ENCODE measurements at regions not wholly inside any gene's neighbourhood (a gene's known extent, or its start where the extent isn't known, plus 50 kb on each side); places are given as distances from the start of the nearest gene placed in this dataset.
A peak's percentile ranks its signal among the peaks of the same experiment; 100 is the strongest.
"Not testable (repeated sequence)": the region's sequence is repeated elsewhere in the genome, so short reads cannot be mapped to it uniquely, and the experiment has no call there.

DNA sequence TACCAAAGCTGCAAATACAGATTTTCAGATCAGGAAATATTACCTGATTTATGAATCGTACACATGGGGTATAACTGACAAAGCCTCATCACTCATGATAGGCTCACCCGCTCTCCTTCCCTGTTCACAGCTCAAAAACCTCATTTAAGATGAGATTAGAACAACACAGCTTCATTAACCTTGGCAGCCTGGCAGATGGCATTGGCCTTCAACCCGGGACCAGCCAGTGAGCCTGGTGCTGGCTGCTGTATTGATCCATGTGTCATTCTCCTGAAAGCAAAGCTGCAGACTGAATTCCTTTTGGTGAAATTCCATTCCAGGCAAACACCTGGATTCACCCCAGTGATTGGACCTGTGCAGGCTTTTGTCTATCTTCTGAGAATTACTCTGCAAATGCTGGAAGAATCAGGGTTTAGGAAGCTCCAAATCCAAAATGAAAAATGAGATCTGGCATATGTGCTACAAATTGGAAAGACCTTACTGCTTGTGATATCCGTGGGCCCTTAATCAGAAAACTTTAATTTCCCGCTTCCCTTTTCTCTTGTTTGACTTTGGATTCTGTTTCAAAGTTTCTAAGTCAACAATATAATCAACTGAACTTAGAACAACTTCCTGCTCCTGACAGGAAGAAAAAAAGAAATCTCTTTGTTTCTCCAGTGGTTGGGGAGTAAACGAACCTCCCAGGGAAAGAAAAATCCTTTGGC lies 189.1 kb upstream of the KBTBD8 start:
- DNase-seq (ENCODE audit: low read depth): no peak

DNA sequence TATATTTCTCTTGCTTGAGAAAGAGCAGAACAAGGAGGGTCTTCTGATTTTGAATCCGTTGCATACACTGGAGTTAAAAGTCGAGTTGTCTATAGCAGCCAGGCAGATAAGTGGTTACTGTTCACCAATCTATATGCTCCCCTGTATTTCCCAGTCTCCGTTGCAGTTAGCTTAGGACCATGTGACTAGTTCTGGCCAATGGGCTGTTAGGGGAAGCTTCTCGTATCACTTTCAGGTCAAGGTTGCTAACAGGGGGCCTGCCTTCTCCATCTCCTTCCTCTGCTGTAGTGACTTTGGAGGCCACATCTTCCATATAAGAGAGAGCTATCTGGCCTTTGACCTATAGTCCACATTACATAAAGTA lies 188.5 kb upstream of the KBTBD8 start:
- DNase-seq (ENCODE audit: low read depth): no peak

DNA sequence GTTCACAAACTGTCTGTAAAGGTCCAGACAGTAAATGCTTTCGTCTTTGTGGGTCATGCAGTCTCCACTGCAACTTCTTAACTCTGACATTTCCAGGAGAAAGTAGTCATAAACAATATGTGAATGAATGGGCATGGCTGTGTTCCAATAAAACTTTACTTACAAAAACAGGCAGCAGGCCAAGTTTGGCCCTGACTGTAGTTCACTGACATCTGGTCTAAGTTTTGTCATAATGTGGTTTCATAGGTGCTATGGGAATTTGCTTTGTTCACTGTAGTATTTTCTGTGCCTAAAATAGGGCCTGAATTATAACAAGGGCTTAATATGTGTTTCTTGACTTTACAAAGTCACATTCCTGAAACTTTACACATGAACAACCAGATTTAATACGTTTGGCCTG lies 186.0 kb upstream of the KBTBD8 start:
- DNase-seq (ENCODE audit: low read depth): no peak

DNA sequence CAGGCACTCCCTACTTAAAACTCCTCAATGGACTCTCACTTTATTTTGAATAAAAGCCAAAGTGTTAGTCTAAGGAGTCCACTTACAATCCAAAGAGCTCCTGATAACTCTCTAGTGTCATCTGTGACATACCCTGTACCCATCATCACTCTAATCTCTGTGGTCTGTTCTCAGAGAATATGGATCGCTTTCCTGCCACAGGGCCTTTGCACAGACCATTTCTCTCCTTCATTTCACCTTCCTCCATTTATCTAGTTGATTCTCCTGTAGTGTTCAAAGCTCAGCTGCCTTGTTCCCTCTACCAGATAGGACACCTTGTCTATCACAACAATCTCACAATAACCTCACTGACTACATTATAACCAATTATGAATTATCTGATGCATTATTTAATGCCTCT lies 185.4 kb upstream of the KBTBD8 start:
- no peak for DNase-seq (ENCODE audit: low read depth)

DNA sequence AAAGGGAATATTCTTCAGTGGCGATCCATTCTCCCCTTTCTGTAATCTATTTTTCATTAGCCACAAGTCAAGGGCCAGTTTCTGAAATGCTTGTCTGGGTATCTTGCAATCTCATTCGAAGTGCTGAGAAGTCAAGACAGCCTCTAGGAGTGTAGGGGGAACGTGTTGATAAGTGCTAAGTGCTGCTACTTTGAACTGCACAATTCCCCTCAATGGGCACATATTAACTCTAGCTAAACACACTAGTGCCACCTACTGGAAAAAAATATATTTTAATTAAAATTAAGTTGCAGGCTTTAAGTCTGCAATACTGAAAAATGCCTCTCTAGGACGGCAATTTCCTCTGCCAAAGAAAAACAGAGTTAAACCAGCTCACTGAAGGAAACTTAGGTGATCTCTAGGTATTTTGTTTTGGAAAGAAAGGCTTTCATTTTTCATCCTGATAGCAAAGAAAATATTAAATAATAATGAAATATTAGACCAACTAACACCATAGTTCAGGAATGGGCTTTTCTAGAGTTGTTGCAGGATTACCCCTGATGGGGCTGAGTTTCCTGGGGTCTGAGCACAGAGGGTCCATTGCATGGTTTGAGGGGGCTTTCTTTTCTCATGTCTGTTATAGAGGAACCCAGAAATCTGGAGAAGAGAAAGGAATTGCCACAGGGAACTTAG lies 181.9 kb upstream of the KBTBD8 start:
- no peak for DNase-seq (ENCODE audit: low read depth)

DNA sequence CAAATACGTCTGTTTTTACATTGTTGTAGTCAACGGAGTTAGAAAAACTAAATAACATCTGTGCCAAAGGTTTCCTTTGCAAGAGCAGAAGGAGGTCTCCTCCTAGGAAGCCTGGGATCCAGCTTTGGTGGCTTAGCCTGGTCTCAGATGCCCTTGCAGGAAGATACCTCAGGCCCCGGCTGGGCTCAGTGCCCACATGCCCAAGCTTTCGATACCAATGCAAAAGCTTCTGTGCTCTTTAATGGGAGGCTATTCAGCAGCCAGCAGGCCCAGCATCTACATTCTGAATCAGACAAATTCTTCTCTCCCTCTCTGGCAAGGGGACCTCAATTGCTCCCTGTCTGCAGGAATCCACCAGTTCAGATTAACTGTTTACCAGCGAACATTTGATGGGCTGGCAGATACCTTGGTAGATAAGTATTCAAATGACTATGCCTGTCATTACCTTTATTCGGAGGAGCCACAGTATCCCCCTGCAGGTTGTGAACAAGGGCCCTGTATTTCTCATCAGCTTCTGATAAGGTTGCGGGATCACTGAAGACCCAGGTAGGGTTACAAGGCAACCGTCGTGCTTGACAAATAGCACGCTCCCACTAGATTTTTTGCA lies 180.1 kb upstream of the KBTBD8 start:
- no peak for DNase-seq (ENCODE audit: low read depth)

DNA sequence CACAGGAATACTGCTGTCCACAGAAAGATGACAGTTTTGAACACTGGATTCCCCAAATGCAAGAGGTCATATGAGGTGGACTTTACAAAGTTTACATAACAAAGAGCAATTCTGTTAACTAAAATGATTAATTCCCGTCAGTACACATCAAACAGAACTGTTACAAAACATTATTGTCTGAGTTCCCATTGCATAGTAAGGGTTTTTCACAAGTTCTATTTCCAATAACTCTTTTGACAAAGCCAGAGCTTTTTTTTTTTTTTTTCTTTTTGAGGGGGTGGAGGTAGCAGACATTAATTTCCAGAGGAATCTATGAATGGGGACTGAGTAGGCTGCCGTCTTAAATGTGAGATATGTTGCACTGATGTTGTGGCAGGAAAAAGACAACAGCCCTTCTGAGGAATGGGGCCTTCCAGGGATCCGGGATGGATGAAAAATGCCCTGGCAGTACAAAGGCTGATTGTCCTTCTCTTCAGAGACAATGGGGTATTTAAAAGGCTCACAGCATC lies 178.1 kb upstream of the KBTBD8 start:
- DNase-seq (ENCODE audit: low read depth): no peak

DNA sequence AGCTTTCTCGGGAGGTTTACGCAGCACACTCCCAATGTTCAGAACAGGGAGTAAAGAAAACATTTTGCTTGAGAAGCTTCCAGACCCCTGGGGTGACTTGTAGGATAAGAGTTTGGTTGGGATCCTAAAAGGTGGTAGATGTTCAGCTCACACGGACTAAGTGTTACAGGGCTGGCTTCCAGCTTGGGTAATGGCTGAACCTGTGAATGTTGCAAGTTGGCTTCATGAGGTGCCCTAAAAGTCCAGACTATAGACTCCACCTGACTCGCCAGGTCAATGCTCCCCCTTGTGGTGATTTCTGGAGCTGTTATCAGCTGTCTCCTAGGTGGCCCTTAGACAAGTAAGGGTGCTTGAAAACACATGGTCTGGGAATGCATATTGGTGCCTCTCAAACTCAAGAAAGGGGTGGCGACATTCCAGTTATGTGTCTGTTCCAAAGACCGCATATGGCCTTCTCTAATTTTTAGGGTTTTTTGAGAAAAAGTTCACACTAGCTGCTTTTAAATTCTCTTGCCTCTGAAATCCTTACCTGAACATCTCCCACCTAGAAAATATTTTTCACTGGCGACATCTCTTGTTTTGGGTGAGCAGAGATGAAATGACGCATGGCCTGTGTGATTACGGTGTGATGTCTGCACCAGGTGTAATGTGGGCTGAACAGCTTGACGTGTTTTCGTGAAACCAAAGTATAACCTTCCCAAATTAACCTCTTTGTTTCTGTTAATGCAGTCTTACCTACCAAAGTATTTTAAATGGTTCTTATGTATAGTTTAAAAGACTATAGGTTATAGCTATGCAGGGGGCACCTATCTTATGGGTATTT lies 175.7 kb upstream of the KBTBD8 start:
- DNase-seq (ENCODE audit: low read depth): peak; percentile 37

DNA sequence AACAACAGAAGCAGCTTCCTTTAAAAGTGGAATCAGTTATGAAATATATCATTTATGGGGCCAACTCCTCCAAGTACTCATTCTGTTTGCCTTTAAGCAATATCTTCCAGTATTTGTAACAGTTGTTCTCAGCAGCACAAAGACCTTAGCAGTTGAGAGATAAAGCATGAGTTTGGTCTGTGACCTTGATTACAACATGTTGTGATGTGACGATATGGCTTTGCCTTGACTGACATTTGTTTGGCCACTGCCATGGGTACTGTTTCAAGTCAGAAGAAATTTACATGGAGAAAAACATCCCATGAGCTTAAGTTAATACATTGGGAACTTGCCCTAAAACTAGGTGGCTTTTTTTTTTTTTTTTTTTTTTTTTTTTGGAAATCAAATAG lies 175.1 kb upstream of the KBTBD8 start:
- DNase-seq (ENCODE audit: low read depth): no peak

DNA sequence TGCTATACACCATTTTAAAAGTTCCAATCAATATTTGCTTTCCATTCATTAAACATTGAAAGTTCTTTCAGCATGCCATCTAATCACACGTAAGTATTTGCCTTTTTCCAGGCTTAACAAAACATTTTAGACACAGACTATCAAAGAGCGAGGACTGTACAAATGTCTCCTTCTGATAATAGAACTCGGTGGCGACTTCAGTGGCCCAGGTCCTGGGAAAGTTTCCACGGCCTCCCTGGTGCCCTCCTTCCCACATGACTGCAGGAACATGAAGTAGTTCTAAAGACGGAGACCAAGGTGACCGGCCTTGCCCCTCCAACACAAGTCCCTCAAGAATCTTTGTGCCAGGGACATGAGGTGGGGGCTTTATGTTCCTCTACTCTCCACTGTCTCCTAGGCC lies 174.6 kb upstream of the KBTBD8 start:
- no peak for DNase-seq (ENCODE audit: low read depth)

DNA sequence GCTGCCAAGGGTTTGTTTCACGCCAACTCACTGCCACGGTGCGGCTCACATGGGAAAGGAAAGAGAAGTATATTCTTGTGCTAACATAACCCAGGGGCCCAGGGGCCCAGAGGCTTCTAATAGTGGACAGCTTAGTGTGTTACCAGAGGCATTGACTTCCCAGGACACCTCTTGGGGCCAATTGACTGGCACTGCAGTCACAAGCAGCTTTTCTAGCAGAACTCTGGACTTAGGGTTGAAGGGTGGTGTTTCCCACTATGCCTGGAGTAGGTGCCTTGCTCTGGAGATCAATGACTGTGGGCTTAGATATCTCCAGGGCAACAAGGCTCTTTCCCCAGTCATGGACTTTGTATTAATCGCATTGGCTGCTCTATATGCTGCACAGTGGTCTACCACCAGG lies 172.7 kb upstream of the KBTBD8 start:
- no peak for DNase-seq (ENCODE audit: low read depth)

DNA sequence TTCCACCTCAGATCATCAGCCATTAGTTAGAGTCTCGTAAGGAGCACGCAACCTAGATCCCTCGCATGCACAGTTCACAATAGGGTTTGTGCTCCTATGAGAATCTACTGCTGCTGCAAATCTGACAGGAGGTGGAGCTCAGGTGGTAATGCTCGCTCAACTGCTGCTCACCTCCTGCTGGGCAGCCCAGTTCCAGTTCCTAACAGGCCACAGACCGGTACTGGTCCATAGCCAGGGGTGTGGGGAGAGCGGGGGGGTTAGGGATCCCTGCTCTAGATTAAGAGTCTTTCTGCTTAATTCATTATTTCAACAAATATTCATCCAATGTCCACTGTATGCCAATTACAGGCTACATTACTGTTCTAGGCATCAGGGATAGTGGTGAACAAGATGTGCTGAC lies 170.4 kb upstream of the KBTBD8 start:
- no peak for DNase-seq (ENCODE audit: low read depth)

DNA sequence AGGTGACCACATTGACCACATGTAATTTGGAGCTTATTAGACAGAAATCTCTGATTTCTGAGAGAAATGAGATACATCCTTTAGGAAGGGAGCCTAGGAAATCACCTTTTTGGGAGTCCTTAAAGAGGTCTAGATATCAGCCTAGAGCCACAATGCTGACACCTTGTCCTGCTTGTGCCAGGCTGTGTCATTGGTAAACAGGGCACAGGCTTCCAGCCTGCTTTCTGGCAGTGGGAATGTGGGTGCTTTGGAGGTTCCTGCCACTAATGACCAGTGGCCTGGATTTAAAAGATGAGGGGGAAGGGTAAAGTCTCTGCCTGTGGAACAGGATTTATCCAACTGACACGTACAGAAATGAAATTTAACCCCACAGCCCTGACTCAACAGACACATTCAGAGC lies 169.8 kb upstream of the KBTBD8 start:
- DNase-seq (ENCODE audit: low read depth): no peak

DNA sequence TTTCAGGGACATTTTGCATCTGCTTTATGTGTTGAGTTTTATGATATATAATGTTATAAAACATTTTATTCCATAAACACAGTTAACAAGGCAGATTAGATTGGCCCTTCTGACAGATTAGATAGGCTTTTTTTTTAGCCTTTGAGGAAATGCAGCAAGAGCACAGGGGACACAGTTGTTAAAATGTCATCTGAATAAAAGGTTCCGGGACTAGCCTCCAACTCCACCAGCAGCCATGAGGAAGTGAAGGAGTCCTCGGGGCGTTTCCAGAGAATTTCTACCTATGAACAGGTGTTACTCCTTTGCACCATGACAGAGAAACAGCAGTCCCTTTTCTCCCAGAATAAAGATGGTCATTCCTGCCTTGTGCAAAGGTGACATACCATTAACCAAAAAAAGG lies 167.8 kb upstream of the KBTBD8 start:
- no peak for DNase-seq (ENCODE audit: low read depth)

DNA sequence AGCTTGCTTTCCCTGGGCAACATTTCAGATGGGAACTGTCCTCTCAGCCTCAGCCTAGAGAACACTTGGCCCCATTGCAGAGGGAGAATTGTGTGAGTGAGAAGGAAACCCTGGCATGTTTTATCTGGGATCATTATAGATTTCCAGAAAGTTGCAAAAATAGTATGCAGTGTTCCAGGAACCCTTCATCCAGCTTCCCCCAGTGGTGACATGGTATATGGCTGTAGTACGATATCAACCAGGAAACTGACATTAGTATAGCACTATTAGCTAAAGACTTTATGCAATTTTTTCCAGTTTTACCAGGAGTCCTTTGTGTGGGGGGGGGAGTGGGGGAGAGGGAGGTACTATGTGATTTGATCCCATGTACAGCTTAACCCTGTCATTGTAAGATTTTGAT lies 166.2 kb upstream of the KBTBD8 start:
- no peak for DNase-seq (ENCODE audit: low read depth)

DNA sequence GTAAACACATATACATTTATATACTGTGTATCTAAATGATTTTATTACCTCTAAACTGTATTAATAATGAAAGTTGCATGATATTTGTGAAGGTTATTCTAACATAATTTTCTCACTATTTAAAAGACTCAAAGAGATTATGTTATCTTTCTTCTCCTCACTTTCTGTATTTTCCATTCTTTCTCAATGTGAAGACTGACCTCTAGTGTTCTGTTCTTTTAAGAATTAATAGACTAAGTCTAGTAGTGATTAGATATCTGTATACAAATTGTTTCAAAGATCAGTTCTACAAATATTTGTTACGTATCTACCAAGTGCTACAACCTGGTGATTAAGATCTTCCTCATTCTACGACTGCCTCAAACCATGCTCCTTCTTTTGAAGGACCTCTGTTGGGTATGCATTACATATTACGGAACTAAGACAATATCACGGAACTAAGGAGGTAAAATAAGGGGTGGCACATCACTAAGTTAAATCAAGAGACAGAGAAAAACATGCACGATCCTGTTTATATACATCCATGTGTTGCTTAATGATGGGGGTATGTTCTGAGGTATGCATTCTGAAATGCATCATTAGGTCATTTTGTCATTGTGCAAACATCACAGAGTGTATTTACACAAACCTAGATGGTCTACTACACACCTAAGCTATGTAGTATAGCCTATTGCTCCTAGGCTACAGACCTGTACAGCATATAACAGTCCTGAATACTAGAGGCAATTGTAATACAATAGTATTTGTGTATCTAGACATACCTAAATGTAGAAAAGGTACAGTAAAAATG lies 161.5 kb upstream of the KBTBD8 start:
- no peak for DNase-seq (ENCODE audit: low read depth)

DNA sequence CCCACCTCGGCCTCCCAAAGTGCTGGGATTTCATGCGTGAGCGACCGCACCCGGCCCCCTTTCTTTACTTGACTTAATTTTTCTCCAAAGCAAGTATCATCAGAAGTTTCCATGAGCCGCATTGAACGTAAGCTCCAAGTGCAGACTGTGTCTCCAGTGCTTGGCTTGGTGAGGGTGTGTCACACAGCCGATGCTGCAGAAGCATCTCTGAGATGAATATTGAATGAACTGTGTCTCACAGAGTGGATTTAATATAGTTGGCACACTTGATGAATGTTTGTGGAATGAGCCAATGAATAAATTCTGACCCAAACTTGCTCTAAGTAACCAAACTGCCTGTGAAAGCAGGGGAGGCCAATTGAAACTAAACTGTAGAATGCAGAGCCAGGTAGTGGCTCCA lies 159.4 kb upstream of the KBTBD8 start:
- no peak for DNase-seq (ENCODE audit: low read depth)

DNA sequence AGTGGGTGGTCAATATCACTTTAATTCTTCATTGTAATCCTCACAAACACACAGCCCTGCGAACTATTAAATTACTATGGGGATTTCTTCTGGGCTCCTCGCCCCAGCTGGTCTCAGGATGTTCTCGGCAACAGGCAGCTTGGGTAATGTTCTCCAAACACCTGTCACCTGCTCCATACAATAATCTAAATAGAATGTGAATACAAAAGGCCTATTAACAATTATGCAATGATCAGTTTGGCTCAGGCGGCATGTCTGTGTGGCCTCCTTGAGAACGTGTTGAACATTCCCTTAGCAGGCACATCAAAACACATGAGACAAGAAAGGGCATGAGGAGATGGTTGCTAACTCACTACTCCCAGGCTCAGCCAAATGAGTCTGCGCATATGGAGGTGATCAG lies 158.6 kb upstream of the KBTBD8 start:
- DNase-seq (ENCODE audit: low read depth): no peak

DNA sequence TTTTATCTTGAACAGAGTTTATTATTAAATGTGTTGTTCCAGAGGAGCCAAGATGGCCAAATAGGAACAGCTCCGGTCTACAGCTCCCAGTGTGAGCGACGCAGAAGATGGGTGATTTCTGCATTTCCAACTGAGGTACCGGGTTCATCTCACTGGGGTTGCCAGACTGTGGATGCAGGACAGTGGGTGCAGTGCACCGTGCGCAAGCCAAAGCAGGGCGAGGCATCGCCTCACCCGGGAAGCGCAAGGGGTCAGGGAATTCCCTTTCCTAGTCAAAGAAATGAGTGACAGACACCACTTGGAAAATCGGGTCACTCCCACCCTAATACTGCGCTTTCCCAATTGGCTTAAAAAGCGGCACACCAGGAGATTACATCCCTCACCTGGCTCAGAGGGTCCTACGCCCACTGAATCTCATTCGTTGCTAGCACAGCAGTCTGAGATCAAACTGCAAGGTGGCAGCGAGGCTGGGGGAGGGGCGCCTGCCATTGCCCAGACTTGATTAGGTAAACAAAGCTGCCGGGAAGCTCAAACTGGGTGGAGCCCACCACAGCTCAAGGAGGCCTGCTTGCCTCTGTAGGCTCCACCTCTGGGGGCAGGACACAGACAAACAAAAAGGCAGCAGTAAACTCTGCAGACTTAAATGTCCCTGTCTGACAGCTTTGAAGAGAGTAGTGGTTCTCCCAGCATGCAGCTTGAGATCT lies 155.2 kb upstream of the KBTBD8 start:
- DNase-seq (ENCODE audit: low read depth): not testable (repeated sequence)

DNA sequence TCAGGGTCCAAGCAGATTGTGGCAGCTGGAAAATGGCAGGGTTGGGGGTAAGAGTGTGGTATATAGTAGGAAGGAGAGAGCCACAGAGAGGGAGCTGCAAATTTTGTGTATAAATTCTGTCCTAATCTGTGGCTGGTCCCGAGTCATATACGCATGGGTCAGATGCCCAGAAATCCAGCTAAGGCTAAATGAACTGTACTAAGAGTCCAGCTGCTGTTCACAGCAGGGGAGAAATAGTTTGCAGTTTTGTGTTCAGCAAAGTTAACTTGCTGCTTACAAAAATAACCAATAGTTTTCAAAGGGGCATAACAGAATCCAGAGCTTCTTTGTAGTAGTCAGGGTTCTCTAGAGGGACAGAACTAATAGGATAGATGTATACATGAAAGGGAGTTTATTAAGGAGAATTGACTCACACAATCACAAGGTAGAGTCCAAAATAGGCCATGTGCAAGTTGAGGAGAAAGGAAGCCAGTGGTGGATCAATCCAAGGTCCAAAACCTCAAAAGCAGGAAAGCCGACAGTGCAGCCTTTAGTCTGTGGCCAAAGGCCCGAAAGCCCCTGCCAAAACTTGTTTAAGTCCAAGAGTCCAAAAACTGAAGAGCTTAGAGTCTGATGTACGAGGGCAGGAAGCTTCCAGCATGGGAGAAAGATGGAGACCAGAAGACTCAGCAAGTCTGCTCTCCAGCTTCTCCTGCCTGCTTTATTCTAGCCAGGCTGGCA lies 146.1 kb upstream of the KBTBD8 start:
- no peak for DNase-seq (ENCODE audit: low read depth)

Measured in stimulated activated CD8-positive, alpha-beta memory T cell treated with anti-CD3 and anti-CD28 coated beads, Interleukin-4, amount 100 ng/mL, for 24 hours (primary cell).